ENCODE measurements at regions not wholly inside any gene's neighbourhood (a gene's known extent, or its start where the extent isn't known, plus 50 kb on each side); places are given as distances from the start of the nearest gene placed in this dataset.

DNA sequence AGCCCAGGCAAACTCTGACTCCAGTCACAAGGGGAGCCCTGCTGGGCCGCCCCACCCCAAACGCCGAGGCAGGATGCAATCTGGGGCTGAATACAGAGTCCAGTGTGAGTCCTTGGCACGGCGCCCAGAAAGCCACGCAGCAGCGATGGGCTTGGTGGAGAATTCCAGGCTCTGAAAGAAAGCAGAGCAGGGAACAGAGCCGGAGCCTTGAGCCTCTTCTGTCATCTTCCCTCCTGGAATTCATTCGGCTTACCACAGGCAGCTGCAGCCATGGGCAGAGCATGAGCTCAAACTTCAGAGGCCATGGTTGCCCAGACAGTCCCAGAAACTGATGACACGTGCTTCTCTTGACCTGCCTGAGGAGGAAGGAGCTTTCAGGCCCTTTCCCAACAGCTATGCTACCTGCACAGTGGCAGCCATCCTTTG, 441.1 kb upstream of the JARID2 start (continued):
- TF ChIP-seq ZNF561 (tag by site-specific recombination; IDR thresholded peaks at IDR 0.05; ENCODE audit: borderline replicate concordance) (0 out of 2 replicates have a peak, but pooled peaks have one; percentile 43), ZNF2 (tag by site-specific recombination; IDR thresholded peaks at IDR 0.05) (no peak), KLF1 (tag by site-specific recombination; IDR thresholded peaks at IDR 0.05) (0 out of 2 replicates have a peak, but pooled peaks have one; percentile 11), ZBTB17 (tag by site-specific recombination; IDR thresholded peaks at IDR 0.05) (peak; percentile 46; the same call in 1 of the 2 replicates), ZBTB1 (tag by site-specific recombination; IDR thresholded peaks at IDR 0.05) (no peak), ZNF660 (tag by site-specific recombination; IDR thresholded peaks at IDR 0.05) (peak; percentile 91), ZNF18 (tag by site-specific recombination; IDR thresholded peaks at IDR 0.05) (peak; percentile 73; the same call in 1 of the 2 replicates), SCRT1 (tag by site-specific recombination; IDR thresholded peaks at IDR 0.05; ENCODE audit: borderline replicate concordance) (no peak), ZBTB6 (tag by site-specific recombination; IDR thresholded peaks at IDR 0.05) (peak; percentile 57; the same call in 1 of the 2 replicates)
- TF ChIP-seq, protein P1, sequence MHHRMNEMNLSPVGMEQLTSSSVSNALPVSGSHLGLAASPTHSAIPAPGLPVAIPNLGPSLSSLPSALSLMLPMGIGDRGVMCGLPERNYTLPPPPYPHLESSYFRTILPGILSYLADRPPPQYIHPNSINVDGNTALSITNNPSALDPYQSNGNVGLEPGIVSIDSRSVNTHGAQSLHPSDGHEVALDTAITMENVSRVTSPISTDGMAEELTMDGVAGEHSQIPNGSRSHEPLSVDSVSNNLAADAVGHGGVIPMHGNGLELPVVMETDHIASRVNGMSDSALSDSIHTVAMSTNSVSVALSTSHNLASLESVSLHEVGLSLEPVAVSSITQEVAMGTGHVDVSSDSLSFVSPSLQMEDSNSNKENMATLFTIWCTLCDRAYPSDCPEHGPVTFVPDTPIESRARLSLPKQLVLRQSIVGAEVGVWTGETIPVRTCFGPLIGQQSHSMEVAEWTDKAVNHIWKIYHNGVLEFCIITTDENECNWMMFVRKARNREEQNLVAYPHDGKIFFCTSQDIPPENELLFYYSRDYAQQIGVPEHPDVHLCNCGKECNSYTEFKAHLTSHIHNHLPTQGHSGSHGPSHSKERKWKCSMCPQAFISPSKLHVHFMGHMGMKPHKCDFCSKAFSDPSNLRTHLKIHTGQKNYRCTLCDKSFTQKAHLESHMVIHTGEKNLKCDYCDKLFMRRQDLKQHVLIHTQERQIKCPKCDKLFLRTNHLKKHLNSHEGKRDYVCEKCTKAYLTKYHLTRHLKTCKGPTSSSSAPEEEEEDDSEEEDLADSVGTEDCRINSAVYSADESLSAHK (tag by site-specific recombination; IDR thresholded peaks at IDR 0.05): no peak

DNA sequence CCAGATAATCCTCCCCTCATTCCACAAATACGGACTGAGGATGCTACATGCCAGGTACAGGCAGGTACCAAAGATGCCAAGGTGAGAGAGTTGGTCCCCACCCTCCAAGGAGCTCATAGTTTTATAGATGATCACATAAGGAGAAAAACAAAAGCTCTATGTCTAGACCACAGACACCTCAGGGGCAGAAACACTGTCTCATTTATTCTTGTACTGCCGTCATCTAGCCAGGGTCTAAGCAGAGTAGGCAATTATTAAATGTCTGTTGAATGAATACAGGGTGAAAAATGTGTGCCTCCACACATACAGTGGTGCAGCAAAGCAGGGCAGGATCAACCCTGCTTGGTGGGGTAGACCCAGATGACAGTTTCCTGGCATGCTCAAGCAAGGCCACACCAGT, 439.8 kb upstream of the JARID2 start:
- Histone ChIP-seq H3K27ac (ENCODE audit: extremely low read depth, low read depth, low read length) (no peak overlapping the region), H3K4me1 (ENCODE audit: control insufficient read depth, insufficient read depth, low read length) (0 out of 2 replicates have a peak, but pooled peaks cover 6% of the 10 kb centered on the region), H3K36me3 (ENCODE audit: control insufficient read depth in 2 of 2, insufficient read depth in 1 of 2, low read length in 2 of 2) (no peaks in the 10 kb centered on the region), H3K4me3 (ENCODE audit: low read depth, low read length) (no peak overlapping the region), H3K9me3 (ENCODE audit: control insufficient read depth, insufficient read depth, low read depth, low read length) (no peaks in the 10 kb centered on the region)
- POLR2A ChIA-PET: no interaction called here
- TF ChIP-seq YY1 (tag by site-specific recombination; IDR thresholded peaks at IDR 0.05) (no peak), ZFP37 (tag by site-specific recombination; IDR thresholded peaks at IDR 0.05) (no peak), ZNF169 (tag by site-specific recombination; IDR thresholded peaks at IDR 0.05) (no peak), ZNF560 (tag by site-specific recombination; IDR thresholded peaks at IDR 0.05; ENCODE audit: borderline replicate concordance) (no peak), ZNF548 (tag by site-specific recombination; IDR thresholded peaks at IDR 0.05) (no peak), INSM2 (tag by site-specific recombination; IDR thresholded peaks at IDR 0.05) (no peak), ZNF785 (tag by site-specific recombination; IDR thresholded peaks at IDR 0.05) (no peak)
- TF ChIP-seq, protein P2, sequence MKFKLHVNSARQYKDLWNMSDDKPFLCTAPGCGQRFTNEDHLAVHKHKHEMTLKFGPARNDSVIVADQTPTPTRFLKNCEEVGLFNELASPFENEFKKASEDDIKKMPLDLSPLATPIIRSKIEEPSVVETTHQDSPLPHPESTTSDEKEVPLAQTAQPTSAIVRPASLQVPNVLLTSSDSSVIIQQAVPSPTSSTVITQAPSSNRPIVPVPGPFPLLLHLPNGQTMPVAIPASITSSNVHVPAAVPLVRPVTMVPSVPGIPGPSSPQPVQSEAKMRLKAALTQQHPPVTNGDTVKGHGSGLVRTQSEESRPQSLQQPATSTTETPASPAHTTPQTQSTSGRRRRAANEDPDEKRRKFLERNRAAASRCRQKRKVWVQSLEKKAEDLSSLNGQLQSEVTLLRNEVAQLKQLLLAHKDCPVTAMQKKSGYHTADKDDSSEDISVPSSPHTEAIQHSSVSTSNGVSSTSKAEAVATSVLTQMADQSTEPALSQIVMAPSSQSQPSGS (tag by site-specific recombination; IDR thresholded peaks at IDR 0.05; ENCODE audit: low read depth): no peak
- TF ChIP-seq, protein P3, sequence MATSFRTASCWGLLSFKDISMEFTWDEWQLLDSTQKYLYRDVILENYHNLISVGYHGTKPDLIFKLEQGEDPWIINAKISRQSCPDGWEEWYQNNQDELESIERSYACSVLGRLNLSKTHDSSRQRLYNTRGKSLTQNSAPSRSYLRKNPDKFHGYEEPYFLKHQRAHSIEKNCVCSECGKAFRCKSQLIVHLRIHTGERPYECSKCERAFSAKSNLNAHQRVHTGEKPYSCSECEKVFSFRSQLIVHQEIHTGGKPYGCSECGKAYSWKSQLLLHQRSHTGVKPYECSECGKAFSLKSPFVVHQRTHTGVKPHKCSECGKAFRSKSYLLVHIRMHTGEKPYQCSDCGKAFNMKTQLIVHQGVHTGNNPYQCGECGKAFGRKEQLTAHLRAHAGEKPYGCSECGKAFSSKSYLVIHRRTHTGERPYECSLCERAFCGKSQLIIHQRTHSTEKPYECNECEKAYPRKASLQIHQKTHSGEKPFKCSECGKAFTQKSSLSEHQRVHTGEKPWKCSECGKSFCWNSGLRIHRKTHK (tag by site-specific recombination; IDR thresholded peaks at IDR 0.05): no peak
- CTCF ChIA-PET: no interaction called here
